ENCODE measurements at regions not wholly inside any gene's neighbourhood (a gene's known extent, or its start where the extent isn't known, plus 50 kb on each side); places are given as distances from the start of the nearest gene placed in this dataset.
"Not testable (repeated sequence)": the region's sequence is repeated elsewhere in the genome, so short reads cannot be mapped to it uniquely, and the experiment has no call there.

- not testable (repeated sequence) for H3K56ac ChIP-seq (ENCODE audit: low read length); H3K27me3 ChIP-seq (ENCODE audit: insufficient read depth, low read length, poor library complexity); H3K18ac ChIP-seq (ENCODE audit: low read length); H3K27ac ChIP-seq (ENCODE audit: low read depth, low read length); H4K5ac ChIP-seq (ENCODE audit: low read length); H2BK120ac ChIP-seq (ENCODE audit: low read depth, low read length); H3K4ac ChIP-seq (ENCODE audit: low read depth, low read length); H3K79me2 ChIP-seq (ENCODE audit: control insufficient read depth, insufficient read depth, low read length); H3K4me2 ChIP-seq (ENCODE audit: low read length); DNase-seq; H3K36me3 ChIP-seq (ENCODE audit: control insufficient read depth, insufficient read depth, low read length); H3K4me3 ChIP-seq (ENCODE audit: low read length); H3K4me1 ChIP-seq (ENCODE audit: control insufficient read depth, low read depth, low read length); H3K23ac ChIP-seq (ENCODE audit: low read length); H2BK15ac ChIP-seq (replicated peaks; ENCODE audit: low read depth); H2AK5ac ChIP-seq (ENCODE audit: low read length); H3K9ac ChIP-seq (ENCODE audit: low read length); H2BK5ac ChIP-seq (ENCODE audit: low read length); H4K8ac ChIP-seq (ENCODE audit: low read depth, low read length); H3K79me1 ChIP-seq (ENCODE audit: low read length)
- no CpG with 5 or more reads among the region's 2 CpGs for WGBS (ENCODE audit: extremely low coverage, insufficient coverage, low lambda C conversion rate)
These were observed 168.5 kb upstream of the FAM72C start for GRCh38 chr1:144140243-144140642.

DNA sequence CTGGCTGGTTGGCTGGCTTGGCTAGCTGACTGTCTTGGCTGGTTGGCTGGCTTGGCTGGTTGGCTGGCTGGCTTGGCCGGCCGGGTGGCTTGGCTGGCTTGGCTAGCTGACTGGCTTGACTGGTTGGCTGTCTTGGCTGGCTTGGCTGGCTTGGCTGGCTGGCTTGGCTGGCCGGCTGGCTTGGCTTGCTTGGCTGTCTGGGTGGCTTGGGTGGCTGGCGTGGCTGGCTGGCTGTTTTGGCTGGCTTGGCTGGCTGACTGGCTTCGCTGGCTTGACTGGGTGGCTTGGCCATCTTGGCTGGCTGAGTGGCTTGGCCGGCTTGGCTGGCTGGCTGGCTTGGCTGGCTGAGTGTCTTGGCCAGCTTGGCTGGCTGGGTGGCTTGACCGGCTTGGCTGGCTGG lies 133.2 kb upstream of the FAM72C start:
- not testable (repeated sequence) for H2BK15ac ChIP-seq (replicated peaks; ENCODE audit: low read depth); H3K56ac ChIP-seq (ENCODE audit: low read length); DNase-seq; H3K4me1 ChIP-seq (ENCODE audit: control insufficient read depth, low read depth, low read length); H3K18ac ChIP-seq (ENCODE audit: low read length); H4K8ac ChIP-seq (ENCODE audit: low read depth, low read length); H3K4me3 ChIP-seq (ENCODE audit: low read length); H3K27ac ChIP-seq (ENCODE audit: low read depth, low read length); H3K23ac ChIP-seq (ENCODE audit: low read length); H2BK5ac ChIP-seq (ENCODE audit: low read length); H3K36me3 ChIP-seq (ENCODE audit: control insufficient read depth, insufficient read depth, low read length); H3K27me3 ChIP-seq (ENCODE audit: insufficient read depth, low read length, poor library complexity); H2BK120ac ChIP-seq (ENCODE audit: low read depth, low read length); H3K9ac ChIP-seq (ENCODE audit: low read length); H3K4me2 ChIP-seq (ENCODE audit: low read length); H4K5ac ChIP-seq (ENCODE audit: low read length); H3K79me1 ChIP-seq (ENCODE audit: low read length); H3K79me2 ChIP-seq (ENCODE audit: control insufficient read depth, insufficient read depth, low read length); H3K4ac ChIP-seq (ENCODE audit: low read depth, low read length); H2AK5ac ChIP-seq (ENCODE audit: low read length)
- no CpG with 5 or more reads among the region's 7 CpGs for WGBS (ENCODE audit: extremely low coverage, insufficient coverage, low lambda C conversion rate)

DNA sequence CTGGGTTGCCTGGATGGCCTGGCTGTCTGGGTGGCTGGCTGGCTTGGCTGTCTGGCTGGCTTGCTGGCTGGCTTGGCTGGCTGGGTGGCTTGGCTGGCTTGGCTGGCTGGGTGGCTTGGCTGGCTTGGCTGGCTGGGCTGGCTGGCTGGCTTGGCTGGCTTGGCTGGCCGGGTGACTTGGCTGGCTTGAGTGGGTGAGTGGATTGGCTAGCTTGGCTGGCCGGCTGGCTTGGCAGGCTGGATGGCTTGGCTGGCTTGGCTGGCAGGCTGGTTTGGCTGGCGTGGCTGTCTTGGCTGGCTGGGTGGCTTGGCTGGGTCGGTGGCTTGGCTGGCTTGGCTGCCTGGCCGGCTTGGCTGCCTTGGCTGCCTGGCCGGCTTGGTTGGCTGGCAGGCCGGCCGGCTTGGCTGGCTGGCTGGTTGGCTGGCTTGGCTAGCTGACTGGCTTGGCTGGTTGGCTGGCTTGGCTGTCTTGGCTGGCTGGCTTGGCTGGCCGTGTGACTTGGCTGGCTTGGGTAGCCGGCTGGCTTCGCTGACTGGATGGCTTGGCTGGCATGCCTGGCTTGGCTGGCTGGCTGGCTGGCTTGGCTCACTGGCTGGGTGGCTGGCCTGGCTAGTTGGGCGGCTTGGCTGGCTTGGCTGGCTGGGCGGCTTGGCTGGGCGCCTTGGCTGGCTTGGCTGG lies 132.4 kb upstream of the FAM72C start:
- H3K23ac ChIP-seq (ENCODE audit: low read length); H2BK5ac ChIP-seq (ENCODE audit: low read length); H2BK120ac ChIP-seq (ENCODE audit: low read depth, low read length); H3K79me1 ChIP-seq (ENCODE audit: low read length); H2BK15ac ChIP-seq (replicated peaks; ENCODE audit: low read depth); DNase-seq; H3K36me3 ChIP-seq (ENCODE audit: control insufficient read depth, insufficient read depth, low read length); H2AK5ac ChIP-seq (ENCODE audit: low read length); H3K27me3 ChIP-seq (ENCODE audit: insufficient read depth, low read length, poor library complexity); H3K4me3 ChIP-seq (ENCODE audit: low read length); H3K56ac ChIP-seq (ENCODE audit: low read length); H4K8ac ChIP-seq (ENCODE audit: low read depth, low read length); H3K18ac ChIP-seq (ENCODE audit: low read length); H4K5ac ChIP-seq (ENCODE audit: low read length); H3K27ac ChIP-seq (ENCODE audit: low read depth, low read length); H3K4me2 ChIP-seq (ENCODE audit: low read length); H3K9ac ChIP-seq (ENCODE audit: low read length); H3K4ac ChIP-seq (ENCODE audit: low read depth, low read length); H3K79me2 ChIP-seq (ENCODE audit: control insufficient read depth, insufficient read depth, low read length); H3K4me1 ChIP-seq (ENCODE audit: control insufficient read depth, low read depth, low read length): not testable (repeated sequence)
- WGBS (ENCODE audit: extremely low coverage, insufficient coverage, low lambda C conversion rate): no CpG with 5 or more reads among the region's 14 CpGs

DNA sequence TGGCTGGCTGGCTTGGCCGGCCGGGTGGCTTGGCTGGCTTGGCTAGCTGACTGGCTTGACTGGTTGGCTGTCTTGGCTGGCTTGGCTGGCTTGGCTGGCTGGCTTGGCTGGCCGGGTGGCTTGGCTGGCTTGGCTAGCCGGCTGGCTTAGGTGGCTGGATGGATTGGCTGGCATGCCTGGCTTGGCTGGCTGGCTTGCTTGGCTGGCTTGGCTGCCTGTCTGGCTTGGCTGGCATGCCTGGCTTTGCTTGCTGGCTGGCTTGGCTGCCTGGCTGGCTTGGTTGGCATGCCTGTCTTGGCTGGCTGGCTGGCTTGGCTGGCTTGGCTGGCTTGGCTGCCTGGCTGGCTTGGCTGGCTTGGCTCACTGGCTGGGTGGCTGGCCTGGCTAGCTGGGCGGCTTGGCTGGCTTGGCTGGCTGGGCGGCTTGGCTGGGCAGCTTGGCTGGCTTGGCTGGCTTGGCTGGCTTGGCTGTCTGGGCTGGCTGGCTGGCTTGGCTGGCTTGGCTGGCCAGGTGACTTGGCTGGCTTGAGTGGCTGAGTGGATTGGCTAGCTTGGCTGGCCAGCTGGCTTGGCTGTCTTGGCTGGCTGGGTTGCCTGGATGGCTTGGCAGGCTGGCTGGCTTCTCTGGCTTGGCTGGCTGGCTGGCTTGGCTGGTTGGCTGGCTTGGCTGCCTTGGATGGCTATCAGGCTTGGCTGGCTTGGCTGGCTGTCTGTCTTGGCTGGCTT lies 131.5 kb upstream of the FAM72C start:
- DNase-seq; H3K56ac ChIP-seq (ENCODE audit: low read length); H3K4me3 ChIP-seq (ENCODE audit: low read length); H3K79me2 ChIP-seq (ENCODE audit: control insufficient read depth, insufficient read depth, low read length); H4K5ac ChIP-seq (ENCODE audit: low read length); H2BK5ac ChIP-seq (ENCODE audit: low read length); H3K23ac ChIP-seq (ENCODE audit: low read length); H2BK120ac ChIP-seq (ENCODE audit: low read depth, low read length); H3K27ac ChIP-seq (ENCODE audit: low read depth, low read length); H3K27me3 ChIP-seq (ENCODE audit: insufficient read depth, low read length, poor library complexity); H3K4me2 ChIP-seq (ENCODE audit: low read length); H3K18ac ChIP-seq (ENCODE audit: low read length); H3K4ac ChIP-seq (ENCODE audit: low read depth, low read length); H4K8ac ChIP-seq (ENCODE audit: low read depth, low read length); H2BK15ac ChIP-seq (replicated peaks; ENCODE audit: low read depth); H2AK5ac ChIP-seq (ENCODE audit: low read length); H3K36me3 ChIP-seq (ENCODE audit: control insufficient read depth, insufficient read depth, low read length); H3K79me1 ChIP-seq (ENCODE audit: low read length); H3K4me1 ChIP-seq (ENCODE audit: control insufficient read depth, low read depth, low read length); H3K9ac ChIP-seq (ENCODE audit: low read length): not testable (repeated sequence)
- no CpG with 5 or more reads among the region's 6 CpGs for WGBS (ENCODE audit: extremely low coverage, insufficient coverage, low lambda C conversion rate)

- H4K5ac ChIP-seq (ENCODE audit: low read length); H2BK5ac ChIP-seq (ENCODE audit: low read length); DNase-seq; H2AK5ac ChIP-seq (ENCODE audit: low read length); H3K18ac ChIP-seq (ENCODE audit: low read length); H3K36me3 ChIP-seq (ENCODE audit: control insufficient read depth, insufficient read depth, low read length); H2BK15ac ChIP-seq (replicated peaks; ENCODE audit: low read depth); H3K4me1 ChIP-seq (ENCODE audit: control insufficient read depth, low read depth, low read length); H3K4ac ChIP-seq (ENCODE audit: low read depth, low read length); H3K56ac ChIP-seq (ENCODE audit: low read length); H4K8ac ChIP-seq (ENCODE audit: low read depth, low read length); H2BK120ac ChIP-seq (ENCODE audit: low read depth, low read length); H3K27ac ChIP-seq (ENCODE audit: low read depth, low read length); H3K23ac ChIP-seq (ENCODE audit: low read length); H3K79me1 ChIP-seq (ENCODE audit: low read length); H3K79me2 ChIP-seq (ENCODE audit: control insufficient read depth, insufficient read depth, low read length); H3K4me3 ChIP-seq (ENCODE audit: low read length); H3K27me3 ChIP-seq (ENCODE audit: insufficient read depth, low read length, poor library complexity); H3K4me2 ChIP-seq (ENCODE audit: low read length); H3K9ac ChIP-seq (ENCODE audit: low read length): not testable (repeated sequence)
- no CpG with 5 or more reads among the region's 3 CpGs for WGBS (ENCODE audit: extremely low coverage, insufficient coverage, low lambda C conversion rate)
These were observed 130.4 kb upstream of the FAM72C start for GRCh38 chr1:144102046-144102745.
